Posterior vena cava (tissue), 2 donors: ENCODE measurements at regions not wholly inside any gene's neighbourhood (a gene's known extent, or its start where the extent isn't known, plus 50 kb on each side); places are given as distances from the start of the nearest gene placed in this dataset.

ENCODE experiments used
- DNase-seq: peaks from one replicate; pipeline ENCODE4 v3.0.0-alpha.2; 2020; ENCODE audit warnings: low spot score
- intact Hi-C, 2 donors: fragments of 100-400 bp; cut with DNase I; formaldehyde crosslinking; loops; one replicate each; pipeline versions ENCODE4 v1.14.1 to v1.14.2; 2022 to 2023
- donor health status: DM: yes; HTN: yes; CAD: no.
- donor health status: DM: yes; HTN: yes; CAD: no.

DNA sequence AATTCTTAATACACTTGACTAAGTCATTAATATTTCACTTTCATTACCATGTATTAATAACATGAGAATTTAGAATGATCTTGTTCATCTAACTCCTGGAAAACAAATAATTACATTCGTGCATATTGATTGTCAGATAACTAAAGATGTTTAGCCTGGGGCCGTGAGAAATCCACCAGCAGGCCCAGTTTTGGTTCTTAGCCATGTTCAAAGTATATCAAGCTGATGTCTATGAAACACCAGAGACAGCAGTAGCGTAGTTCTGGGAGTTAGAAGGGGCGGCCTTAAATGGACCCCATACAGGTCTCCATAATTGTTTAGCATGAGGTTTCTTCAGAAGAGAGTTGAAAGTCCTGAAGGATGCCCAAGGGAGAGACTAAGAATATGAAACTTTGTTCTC is 103.6 kb upstream of the DPH6 start:
- intact Hi-C loops = no loop called here
- no peak for DNase-seq

DNA sequence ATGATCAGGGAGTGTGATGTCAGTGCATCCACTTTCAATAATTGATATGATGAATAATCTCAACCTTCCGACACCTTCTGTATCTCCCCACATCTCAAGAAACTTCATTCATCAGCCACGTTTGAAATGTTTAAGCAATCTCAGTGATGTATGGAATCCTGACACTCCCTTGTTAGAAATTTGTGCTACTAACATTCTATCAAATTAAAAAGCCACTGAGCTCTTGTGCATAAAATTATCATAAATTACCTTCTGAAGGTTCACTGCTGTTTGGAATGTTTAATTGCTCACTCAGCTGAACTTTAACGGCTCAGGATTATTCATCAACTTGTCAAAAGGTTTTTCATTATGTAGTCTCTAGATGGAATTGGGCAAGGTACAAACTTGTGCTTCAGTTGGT is 108.4 kb upstream of the DPH6 start:
- intact Hi-C loops = no loop called here
- DNase-seq = no peak

- intact Hi-C loops = no loop called here
- DNase-seq = no peak
These were observed 111.8 kb upstream of the DPH6 start for GRCh38 chr15:35657679-35658311.

DNA sequence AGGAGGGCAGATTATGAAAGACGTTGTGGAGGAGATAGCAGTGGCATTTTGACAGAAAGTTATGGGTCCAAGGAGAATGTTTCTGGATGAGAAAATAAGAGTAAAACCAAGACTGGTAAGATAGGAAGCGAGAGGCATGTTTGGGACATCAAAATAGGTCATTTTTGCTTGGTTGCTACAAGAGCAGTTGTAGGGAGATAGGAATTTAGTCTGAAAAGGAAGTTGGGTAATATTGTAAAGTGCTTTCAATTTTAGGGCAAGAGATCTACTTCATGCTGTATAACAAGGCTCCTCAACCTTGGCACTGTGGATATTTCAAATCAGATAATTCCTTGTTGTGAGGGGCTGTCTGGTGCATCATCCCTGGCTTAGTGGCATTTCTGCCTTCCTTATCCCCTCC is 118.0 kb upstream of the DPH6 start:
- intact Hi-C loops = no loop called here

GRCh38 chr15:35665896-35666536 is 120.1 kb upstream of the DPH6 start:
- intact Hi-C loops = no loop called here
- DNase-seq = no peak

More for the DNA sequence above, 118.0 kb upstream of the DPH6 start:
- no peak for DNase-seq

DNA sequence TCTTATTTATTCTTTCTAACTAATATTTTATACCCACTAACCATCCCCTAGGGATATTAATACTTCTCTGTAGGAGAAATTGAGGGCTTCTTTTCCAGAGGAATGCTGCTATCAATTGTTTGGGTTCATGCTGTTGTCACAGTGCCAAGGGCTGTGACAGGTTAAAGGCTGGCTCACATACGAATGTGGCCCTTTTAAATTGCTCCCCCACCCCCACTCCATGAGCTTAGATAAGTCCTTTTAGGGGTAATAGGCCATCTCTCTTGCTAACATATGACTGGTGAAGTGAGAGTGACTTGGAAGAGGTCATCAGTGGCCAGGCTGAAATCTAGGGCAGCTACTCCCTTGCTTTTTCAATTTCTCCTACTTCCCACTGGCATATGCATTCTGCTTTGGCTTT is 121.9 kb upstream of the DPH6 start:
- intact Hi-C loops = no loop called here
- no peak for DNase-seq

DNA sequence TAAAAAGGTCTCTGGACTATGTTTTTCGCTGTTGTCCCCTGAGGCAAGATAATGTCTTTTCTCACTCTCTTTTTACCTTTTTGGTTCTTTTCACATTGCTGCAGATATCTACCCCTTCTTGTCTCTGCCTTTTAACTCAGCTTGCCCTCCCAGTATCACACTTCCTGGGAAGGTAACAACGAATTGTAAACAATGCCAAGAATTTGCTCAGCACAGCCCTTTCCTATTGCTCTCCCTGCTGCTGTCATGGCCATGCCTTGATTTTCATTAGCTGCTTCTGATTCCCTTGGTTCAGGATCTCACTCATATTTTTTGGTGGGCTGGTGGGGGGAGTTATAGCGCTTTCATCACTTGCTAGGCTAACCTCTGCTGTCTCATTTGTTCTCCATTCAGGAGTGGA is 123.1 kb upstream of the DPH6 start:
- intact Hi-C loops = no loop called here
- no peak for DNase-seq

- intact Hi-C loops = no loop called here
- DNase-seq = no peak
These were observed 123.6 kb upstream of the DPH6 start for GRCh38 chr15:35669432-35670045.

- intact Hi-C loops = no loop called here
- DNase-seq = no peak
These were observed 125.2 kb upstream of the DPH6 start for GRCh38 chr15:35671197-35671596.

- no peak for DNase-seq
- intact Hi-C loops = no loop called here
These were observed 126.0 kb upstream of the DPH6 start for GRCh38 chr15:35671981-35672380.

- intact Hi-C loops = no loop called here
- DNase-seq = no peak
These were observed 127.2 kb upstream of the DPH6 start for GRCh38 chr15:35673093-35673684.

GRCh38 chr15:35674873-35675781 is 129.2 kb upstream of the DPH6 start:
- DNase-seq = no peak
- intact Hi-C loops = no loop called here

DNA sequence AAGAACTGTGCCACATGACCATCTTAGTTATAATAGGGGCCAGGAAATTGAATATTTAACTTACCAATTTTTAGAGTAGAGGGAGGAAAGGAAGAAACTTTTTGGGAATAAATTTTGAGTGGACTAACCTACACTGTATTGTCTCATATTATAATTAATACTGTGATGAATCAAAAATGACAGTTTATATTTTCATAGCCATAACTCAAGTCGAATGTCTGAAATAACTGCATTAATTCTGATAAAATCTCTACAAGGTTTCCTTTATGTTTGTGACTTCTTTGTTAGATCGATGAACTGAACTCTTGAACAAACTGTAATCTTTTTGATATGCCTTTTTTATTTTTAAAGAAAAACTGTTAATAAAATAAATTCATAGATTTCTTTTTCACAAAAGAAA is 132.8 kb upstream of the DPH6 start:
- intact Hi-C loops = no loop called here
- DNase-seq = no peak

DNA sequence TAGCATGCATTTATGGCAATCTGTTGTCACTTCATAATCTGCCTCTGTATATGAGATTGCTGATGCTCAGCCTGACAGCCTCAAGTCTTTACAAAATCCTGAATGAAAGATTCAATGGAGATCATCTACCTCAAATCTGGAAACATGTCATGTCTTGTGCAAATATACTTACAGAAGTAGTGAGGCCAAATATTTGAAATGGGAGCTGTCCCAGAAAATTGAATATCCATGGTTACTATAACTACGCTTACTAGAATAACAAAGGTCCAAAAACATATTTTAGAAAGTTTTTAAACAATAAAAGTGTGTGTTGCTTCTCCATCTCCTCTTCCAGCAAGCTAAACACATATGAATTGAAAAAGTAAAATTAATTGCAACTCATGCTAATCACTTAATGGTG is 133.2 kb upstream of the DPH6 start:
- intact Hi-C loops = no loop called here
- DNase-seq = no peak

DNA sequence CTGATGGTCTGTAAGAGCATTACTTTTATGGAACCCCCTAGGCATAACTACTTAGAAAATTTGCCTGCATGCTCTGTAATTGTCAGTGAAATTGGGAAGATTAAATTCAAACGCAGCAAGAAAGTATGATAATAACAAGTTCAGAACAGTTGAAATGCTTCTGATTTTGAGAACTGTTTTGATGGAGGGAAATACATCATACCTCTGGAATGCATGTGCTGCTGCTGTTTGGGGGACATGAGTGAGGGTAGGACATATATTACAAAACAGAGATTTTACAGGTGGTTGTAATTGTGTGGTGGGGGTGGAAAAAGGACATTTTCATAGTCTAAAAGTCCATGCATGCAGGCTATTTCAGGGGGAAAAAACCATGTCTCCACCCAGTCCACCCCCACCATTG is 135.0 kb upstream of the DPH6 start:
- DNase-seq = no peak
- intact Hi-C loops = no loop called here

GRCh38 chr15:35686347-35686746 is 140.4 kb upstream of the DPH6 start:
- intact Hi-C loops = no loop called here
- no peak for DNase-seq

DNA sequence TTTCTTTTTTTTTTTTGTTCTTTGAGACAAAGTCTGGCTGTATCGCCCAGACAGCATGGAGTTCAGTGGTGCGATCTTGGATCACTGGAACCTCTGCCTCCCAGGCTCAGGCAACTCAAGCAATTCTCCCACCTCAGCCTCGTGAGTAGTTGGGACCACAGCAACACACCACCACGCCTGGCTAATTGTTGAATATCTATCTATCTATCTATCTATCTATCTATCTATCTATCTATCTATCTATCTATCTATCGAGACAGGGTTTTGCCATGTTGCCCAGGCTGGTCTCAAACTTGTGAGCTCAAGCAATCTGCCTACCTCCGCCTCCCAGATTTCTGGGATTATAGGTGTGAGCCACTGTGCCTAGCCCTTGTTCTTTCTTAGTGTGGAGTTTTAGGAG is 143.3 kb upstream of the DPH6 start:
- intact Hi-C loops = no loop called here
- DNase-seq = no peak

DNA sequence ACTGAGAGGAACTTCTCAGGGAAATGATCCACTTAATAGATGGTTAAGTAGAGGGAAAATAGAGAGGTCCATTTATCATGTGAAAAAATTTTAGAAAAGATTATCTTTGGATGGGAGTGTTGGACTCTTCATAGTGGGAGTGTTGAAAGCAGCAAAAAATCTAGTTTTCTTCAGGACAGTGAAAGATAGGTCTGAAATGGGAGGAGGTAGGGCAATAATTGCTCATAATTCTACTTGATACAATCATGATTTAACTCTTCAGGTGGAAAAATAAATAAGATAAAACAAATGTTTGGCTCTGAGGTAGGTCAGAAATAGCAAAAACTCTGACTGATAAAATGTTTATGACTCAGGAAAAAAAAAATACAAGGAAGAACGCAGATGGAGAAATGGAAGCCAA is 144.1 kb upstream of the DPH6 start:
- no peak for DNase-seq
- intact Hi-C loops = no loop called here

GRCh38 chr15:35690698-35691116 is 144.7 kb upstream of the DPH6 start:
- DNase-seq = no peak
- intact Hi-C loops = no loop called here
